ENCODE measurements at regions not wholly inside any gene's neighbourhood (a gene's known extent, or its start where the extent isn't known, plus 50 kb on each side); places are given as distances from the start of the nearest gene placed in this dataset.

- intact Hi-C loops (cut with micrococcal nuclease): no loop called here
- H3K4me1 ChIP-seq: no peaks in the 10 kb centered on the region
- no peak overlapping the region for H3K27ac ChIP-seq (replicated peaks)
- TF ChIP-seq, protein P1, sequence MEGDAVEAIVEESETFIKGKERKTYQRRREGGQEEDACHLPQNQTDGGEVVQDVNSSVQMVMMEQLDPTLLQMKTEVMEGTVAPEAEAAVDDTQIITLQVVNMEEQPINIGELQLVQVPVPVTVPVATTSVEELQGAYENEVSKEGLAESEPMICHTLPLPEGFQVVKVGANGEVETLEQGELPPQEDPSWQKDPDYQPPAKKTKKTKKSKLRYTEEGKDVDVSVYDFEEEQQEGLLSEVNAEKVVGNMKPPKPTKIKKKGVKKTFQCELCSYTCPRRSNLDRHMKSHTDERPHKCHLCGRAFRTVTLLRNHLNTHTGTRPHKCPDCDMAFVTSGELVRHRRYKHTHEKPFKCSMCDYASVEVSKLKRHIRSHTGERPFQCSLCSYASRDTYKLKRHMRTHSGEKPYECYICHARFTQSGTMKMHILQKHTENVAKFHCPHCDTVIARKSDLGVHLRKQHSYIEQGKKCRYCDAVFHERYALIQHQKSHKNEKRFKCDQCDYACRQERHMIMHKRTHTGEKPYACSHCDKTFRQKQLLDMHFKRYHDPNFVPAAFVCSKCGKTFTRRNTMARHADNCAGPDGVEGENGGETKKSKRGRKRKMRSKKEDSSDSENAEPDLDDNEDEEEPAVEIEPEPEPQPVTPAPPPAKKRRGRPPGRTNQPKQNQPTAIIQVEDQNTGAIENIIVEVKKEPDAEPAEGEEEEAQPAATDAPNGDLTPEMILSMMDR (IDR thresholded peaks at IDR 0.05; ENCODE audit: borderline replicate concordance): no peak
- DNase-seq: no peak
- H3K36me3 ChIP-seq: no peaks in the 10 kb centered on the region
- H3K4me3 ChIP-seq: no peak overlapping the region
- H3K9me3 ChIP-seq (replicated peaks): no peaks in the 10 kb centered on the region
- H3K27me3 ChIP-seq (ENCODE audit: low read depth): no peaks in the 10 kb centered on the region
Observed at GRCh38 chrX:25204182-25204581, 188.4 kb upstream of the ARX start.

GRCh38 chrX:25202827-25203226, 187.1 kb upstream of the ARX start:
- intact Hi-C loops (cut with micrococcal nuclease): no loop called here
- Histone ChIP-seq H3K36me3 (no peaks in the 10 kb centered on the region), H3K27me3 (ENCODE audit: low read depth) (no peaks in the 10 kb centered on the region), H3K27ac (replicated peaks) (no peak overlapping the region), H3K4me3 (no peak overlapping the region), H3K4me1 (no peaks in the 10 kb centered on the region), H3K9me3 (replicated peaks) (no peaks in the 10 kb centered on the region)
- no peak for DNase-seq
- TF ChIP-seq, protein P1 (IDR thresholded peaks at IDR 0.05; ENCODE audit: borderline replicate concordance): no peak

GRCh38 chrX:25198891-25199290, 183.1 kb upstream of the ARX start:
- H3K9me3 ChIP-seq (replicated peaks): no peaks in the 10 kb centered on the region
- TF ChIP-seq, protein P1 (IDR thresholded peaks at IDR 0.05; ENCODE audit: borderline replicate concordance): no peak
- intact Hi-C loops (cut with micrococcal nuclease): no loop called here
- H3K27ac ChIP-seq (replicated peaks): no peak overlapping the region
- no peak overlapping the region for H3K4me3 ChIP-seq
- H3K36me3 ChIP-seq: no peaks in the 10 kb centered on the region
- DNase-seq: no peak
- H3K4me1 ChIP-seq: no peaks in the 10 kb centered on the region
- no peaks in the 10 kb centered on the region for H3K27me3 ChIP-seq (ENCODE audit: low read depth)

GRCh38 chrX:25198253-25198652, 182.5 kb upstream of the ARX start:
- no peaks in the 10 kb centered on the region for H3K36me3 ChIP-seq
- no peaks in the 10 kb centered on the region for H3K27me3 ChIP-seq (ENCODE audit: low read depth)
- intact Hi-C loops (cut with micrococcal nuclease): no loop called here
- H3K4me3 ChIP-seq: no peak overlapping the region
- TF ChIP-seq, protein P1 (IDR thresholded peaks at IDR 0.05; ENCODE audit: borderline replicate concordance): no peak
- no peaks in the 10 kb centered on the region for H3K4me1 ChIP-seq
- no peak overlapping the region for H3K27ac ChIP-seq (replicated peaks)
- no peaks in the 10 kb centered on the region for H3K9me3 ChIP-seq (replicated peaks)
- no peak for DNase-seq

DNA sequence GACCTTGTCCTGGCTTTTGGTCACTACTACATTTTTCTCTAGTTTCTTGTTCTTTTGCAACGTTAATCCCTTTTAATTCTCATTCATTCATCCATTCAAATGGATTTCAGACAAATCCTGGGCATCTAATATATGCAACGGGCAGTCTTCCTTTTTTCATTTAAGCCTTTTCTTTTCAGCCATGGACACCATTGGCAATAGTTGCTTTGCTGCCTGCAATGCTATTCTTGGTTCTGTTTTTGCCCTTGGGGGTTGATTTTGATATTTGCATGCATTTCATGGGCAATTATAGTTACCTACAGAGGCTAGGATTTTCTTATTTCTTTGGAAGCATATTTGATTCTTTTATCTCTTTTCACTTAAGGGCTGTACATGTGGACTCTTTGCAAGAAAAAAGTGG, 180.5 kb upstream of the ARX start:
- H3K4me3 ChIP-seq: no peak overlapping the region
- TF ChIP-seq, protein P1 (IDR thresholded peaks at IDR 0.05; ENCODE audit: borderline replicate concordance): no peak
- no peaks in the 10 kb centered on the region for H3K27me3 ChIP-seq (ENCODE audit: low read depth)
- no peak for DNase-seq
- intact Hi-C loops (cut with micrococcal nuclease): no loop called here
- no peak overlapping the region for H3K27ac ChIP-seq (replicated peaks)
- H3K36me3 ChIP-seq: no peaks in the 10 kb centered on the region
- H3K4me1 ChIP-seq: no peaks in the 10 kb centered on the region
- H3K9me3 ChIP-seq (replicated peaks): no peaks in the 10 kb centered on the region

DNA sequence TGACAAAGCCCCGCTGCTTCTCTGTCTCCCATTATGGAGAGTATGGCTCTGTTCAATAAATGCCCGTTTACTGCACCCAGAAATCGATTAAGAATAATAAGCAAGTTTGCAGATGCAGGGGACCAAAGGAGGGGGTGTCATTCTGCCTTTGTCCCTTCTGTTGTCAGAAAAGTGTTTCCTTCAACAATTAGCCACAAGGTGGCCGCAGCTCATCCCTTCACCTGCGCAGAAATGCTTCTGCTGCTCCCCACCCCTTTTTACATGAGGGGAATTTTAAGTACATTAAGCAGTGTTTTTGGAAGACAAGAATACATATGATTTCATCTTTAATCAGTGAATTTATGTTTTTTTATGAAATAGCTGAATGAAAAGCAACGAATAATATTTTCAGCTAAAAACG, 175.6 kb upstream of the ARX start:
- Histone ChIP-seq H3K4me1 (no peaks in the 10 kb centered on the region), H3K27ac (replicated peaks) (no peak overlapping the region), H3K27me3 (ENCODE audit: low read depth) (no peaks in the 10 kb centered on the region), H3K9me3 (replicated peaks) (no peaks in the 10 kb centered on the region), H3K36me3 (no peaks in the 10 kb centered on the region), H3K4me3 (no peak overlapping the region)
- TF ChIP-seq, protein P1 (IDR thresholded peaks at IDR 0.05; ENCODE audit: borderline replicate concordance): no peak
- no peak for DNase-seq
- intact Hi-C loops (cut with micrococcal nuclease): no loop called here

Data from left ventricle myocardium inferior (tissue), 1 donor.